Colon (tissue), 2 donors: ENCODE measurements at regions not wholly inside any gene's neighbourhood (a gene's known extent, or its start where the extent isn't known, plus 50 kb on each side); places are given as distances from the start of the nearest gene placed in this dataset.

Experiments used
- FAIRE-seq: peaks from 2 replicates; lab custom pipeline; 2012; peaks lifted over from hg19 to GRCh38; lab: Jason Lieb, UNC
- donor health status: control.
- donor health status: control.

GRCh38 chr10:129025787-129026186 lies 441.3 kb upstream of the MGMT start:
- no peak for FAIRE-seq

GRCh38 chr10:129027906-129028305 lies 439.1 kb upstream of the MGMT start:
- FAIRE-seq = no peak

GRCh38 chr10:129028451-129028850 lies 438.6 kb upstream of the MGMT start:
- no peak for FAIRE-seq

- no peak for FAIRE-seq
These were observed 438.0 kb upstream of the MGMT start for GRCh38 chr10:129029051-129029450.

GRCh38 chr10:129029851-129030602 lies 437.0 kb upstream of the MGMT start:
- FAIRE-seq = no peak

GRCh38 chr10:129030603-129030895 lies 436.5 kb upstream of the MGMT start:
- no peak for FAIRE-seq

- no peak for FAIRE-seq
These were observed 435.8 kb upstream of the MGMT start for GRCh38 chr10:129030996-129031843.

- no peak for FAIRE-seq
These were observed 435.2 kb upstream of the MGMT start for GRCh38 chr10:129031844-129032150.

- no peak for FAIRE-seq
These were observed 434.4 kb upstream of the MGMT start for GRCh38 chr10:129032372-129033313.

GRCh38 chr10:129033340-129033739 lies 433.7 kb upstream of the MGMT start:
- no peak for FAIRE-seq

GRCh38 chr10:129033790-129034272 lies 433.2 kb upstream of the MGMT start:
- FAIRE-seq = no peak

- no peak for FAIRE-seq
These were observed 431.8 kb upstream of the MGMT start for GRCh38 chr10:129035052-129035827.

- FAIRE-seq = no peak
These were observed 428.5 kb upstream of the MGMT start for GRCh38 chr10:129038522-129038921.

GRCh38 chr10:129039406-129040370 lies 427.4 kb upstream of the MGMT start:
- FAIRE-seq = no peak

GRCh38 chr10:129040377-129040776 lies 426.7 kb upstream of the MGMT start:
- no peak for FAIRE-seq

- FAIRE-seq = no peak
These were observed 425.1 kb upstream of the MGMT start for GRCh38 chr10:129041916-129042315.

- no peak for FAIRE-seq
These were observed 424.1 kb upstream of the MGMT start for GRCh38 chr10:129042776-129043595.

GRCh38 chr10:129043691-129044090 lies 423.4 kb upstream of the MGMT start:
- no peak for FAIRE-seq

- FAIRE-seq = no peak
These were observed 421.4 kb upstream of the MGMT start for GRCh38 chr10:129045599-129045998.
